Dendritic cell treated with granulocyte-macrophage colony-stimulating factor and Interleukin-4, amounts not matched to agents 40 ng/mL and 50 ng/mL, for 4 days (primary cell): ENCODE measurements at regions not wholly inside any gene's neighbourhood (a gene's known extent, or its start where the extent isn't known, plus 50 kb on each side); places are given as distances from the start of the nearest gene placed in this dataset.

ENCODE experiments used
- H3K27ac Mint-ChIP-seq: one replicate; pipeline ENCODE4 v1.8.0; 2022; ENCODE audit warnings: mild to moderate bottlenecking, mixed read lengths
- H3K27me3 Mint-ChIP-seq: one replicate; pipeline ENCODE4 v1.8.0; 2022; ENCODE audit warnings: mild to moderate bottlenecking, mixed read lengths
- H3K36me3 Mint-ChIP-seq: one replicate; pipeline ENCODE4 v1.8.0; 2022; ENCODE audit warnings: low read depth, mixed read lengths
- H3K4me1 Mint-ChIP-seq: one replicate; pipeline ENCODE4 v1.8.0; 2022; ENCODE audit warnings: low read depth, mixed read lengths
- H3K4me3 Mint-ChIP-seq: one replicate; pipeline ENCODE4 v1.8.0; 2022; ENCODE audit warnings: mild to moderate bottlenecking, moderate library complexity, mixed read lengths
- H3K9me3 Mint-ChIP-seq: one replicate; pipeline ENCODE4 v1.8.0; 2022; ENCODE audit warnings: mixed read lengths
- intact Hi-C: fragments of 100-400 bp; cut with micrococcal nuclease; formaldehyde crosslinking; loops from one replicate; pipeline ENCODE4 v1.15.0; 2022

DNA sequence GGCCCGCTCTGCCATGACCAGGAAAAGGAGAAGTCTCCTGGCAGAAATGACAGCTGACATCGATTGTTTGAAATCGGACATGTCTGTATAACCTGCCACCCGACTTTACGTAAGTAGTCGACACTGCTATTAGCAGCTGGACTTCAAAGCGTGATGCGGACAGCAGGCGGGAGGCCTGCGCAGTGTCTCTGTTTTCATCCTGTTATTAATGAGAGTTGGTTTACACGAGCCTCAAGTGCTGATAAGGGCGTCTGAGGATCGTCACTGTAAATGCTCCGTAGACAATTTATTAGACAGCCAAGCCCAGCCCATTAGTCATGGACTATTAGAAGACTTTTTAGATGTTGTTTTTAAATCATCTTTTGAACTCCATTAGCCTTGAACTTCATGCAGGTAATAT lies 328.3 kb downstream of the FOXL1 start:
- no peaks in the 10 kb centered on the region for H3K9me3 Mint-ChIP-seq
- H3K27me3 Mint-ChIP-seq: peaks cover 15% of the 10 kb centered on the region
- no peaks in the 10 kb centered on the region for H3K36me3 Mint-ChIP-seq
- intact Hi-C loops: no loop called here
- peaks cover 5% of the 10 kb centered on the region for H3K4me1 Mint-ChIP-seq
- no peak overlapping the region for H3K27ac Mint-ChIP-seq
- H3K4me3 Mint-ChIP-seq: no peak overlapping the region

DNA sequence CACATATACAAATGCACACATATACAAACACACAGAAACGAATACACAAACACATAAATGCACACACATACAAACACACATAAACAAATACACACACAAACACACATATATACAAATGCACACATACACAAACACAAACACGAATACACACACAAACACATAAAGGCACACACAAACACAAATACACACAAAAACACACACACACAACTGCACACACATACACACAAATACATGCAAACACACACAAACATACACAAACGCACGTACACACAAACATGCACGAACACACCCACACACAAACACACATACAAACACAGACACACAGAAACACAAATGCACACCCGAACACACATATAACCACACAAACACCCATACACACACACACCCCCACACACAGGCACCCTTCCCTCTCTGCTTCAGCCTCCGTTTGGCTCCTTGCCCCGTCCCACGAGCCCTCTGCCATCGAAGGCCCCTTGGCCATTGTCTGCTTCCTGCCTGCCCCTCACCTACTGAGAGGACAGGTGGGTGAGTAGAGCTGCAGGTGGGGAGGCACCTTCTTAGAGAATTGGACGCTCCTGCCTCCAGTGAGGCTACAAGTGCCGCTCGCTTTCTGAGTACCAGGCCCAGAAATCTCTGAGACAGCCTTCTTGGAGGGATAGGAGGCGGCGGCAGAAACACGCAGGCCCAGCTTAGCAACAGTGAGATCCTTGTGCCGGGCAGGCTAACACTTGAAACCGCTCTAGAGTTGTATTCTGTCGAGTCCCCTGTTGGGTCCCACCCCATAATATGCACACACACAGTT lies 331.2 kb downstream of the FOXL1 start:
- Mint-ChIP-seq H3K4me3 (no peak overlapping the region), H3K27me3 (peaks cover 11% of the 10 kb centered on the region), H3K36me3 (no peaks in the 10 kb centered on the region), H3K27ac (no peak overlapping the region), H3K9me3 (no peaks in the 10 kb centered on the region), H3K4me1 (peaks cover 5% of the 10 kb centered on the region)
- intact Hi-C loops: no loop called here

DNA sequence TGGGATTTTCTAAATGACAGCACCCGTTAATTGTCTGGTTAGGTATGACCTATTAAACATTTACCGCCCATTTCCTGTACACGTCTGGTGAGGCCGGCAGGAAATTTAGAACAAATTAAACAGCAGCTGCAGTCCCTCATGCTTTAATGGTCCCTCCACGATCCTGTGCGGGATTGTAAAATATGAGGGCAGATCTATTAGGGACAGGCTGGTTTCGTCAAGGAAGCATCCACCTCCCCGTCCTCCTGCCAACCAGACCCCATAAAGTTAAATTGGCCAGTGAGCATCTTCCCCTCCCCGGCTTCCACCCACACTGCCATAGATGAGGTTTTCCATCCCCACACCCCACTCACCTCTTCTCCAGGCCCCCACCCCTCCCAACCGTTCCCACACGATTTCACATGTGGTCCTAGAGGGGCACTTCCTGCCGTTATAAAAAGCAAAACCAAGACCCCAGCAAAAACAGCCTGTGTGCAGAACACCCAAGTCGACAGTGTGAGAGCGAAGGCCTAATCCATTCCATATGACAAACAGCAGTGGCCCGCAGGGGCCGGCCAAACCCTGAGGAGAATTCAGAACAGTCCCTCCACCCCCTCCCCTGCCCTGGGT lies 331.9 kb downstream of the FOXL1 start:
- no peak overlapping the region for H3K27ac Mint-ChIP-seq

DNA sequence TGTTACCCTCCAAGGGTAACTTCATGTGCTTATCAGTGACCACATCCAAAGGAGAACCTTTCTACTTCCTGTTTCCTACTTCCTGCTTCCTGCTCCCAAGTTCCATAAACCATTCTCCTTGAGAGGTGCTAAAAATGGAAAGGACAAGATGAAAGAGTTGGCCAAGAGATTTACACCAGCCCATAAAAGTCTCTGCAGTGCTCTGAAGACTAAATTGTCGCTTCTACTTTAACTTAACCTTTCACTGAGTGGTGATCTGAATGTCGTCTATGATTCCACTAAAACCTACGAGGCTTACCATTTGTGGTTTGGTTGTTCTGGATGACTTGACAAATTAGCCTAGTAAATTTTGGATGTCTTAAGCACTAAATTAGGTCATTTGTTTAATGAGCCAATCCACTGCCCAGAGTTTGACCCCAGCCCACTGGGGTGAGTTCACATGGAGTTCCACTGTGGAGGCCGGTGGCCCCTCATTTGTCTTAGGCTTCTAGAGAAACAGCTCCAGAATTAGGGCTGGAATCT lies 333.1 kb downstream of the FOXL1 start:
- no peak overlapping the region for H3K4me3 Mint-ChIP-seq
- no peaks in the 10 kb centered on the region for H3K9me3 Mint-ChIP-seq
- no peaks in the 10 kb centered on the region for H3K36me3 Mint-ChIP-seq
- intact Hi-C loops: no loop called here
- peaks cover 10% of the 10 kb centered on the region for H3K4me1 Mint-ChIP-seq
- H3K27ac Mint-ChIP-seq: no peak overlapping the region
- peaks cover 9% of the 10 kb centered on the region for H3K27me3 Mint-ChIP-seq

More for the DNA sequence above, 331.9 kb downstream of the FOXL1 start:
- H3K36me3 Mint-ChIP-seq: no peaks in the 10 kb centered on the region
- H3K4me3 Mint-ChIP-seq: no peak overlapping the region
- no peaks in the 10 kb centered on the region for H3K9me3 Mint-ChIP-seq
- intact Hi-C loops: no loop called here
- peaks cover 13% of the 10 kb centered on the region for H3K27me3 Mint-ChIP-seq
- H3K4me1 Mint-ChIP-seq: peaks cover 10% of the 10 kb centered on the region

DNA sequence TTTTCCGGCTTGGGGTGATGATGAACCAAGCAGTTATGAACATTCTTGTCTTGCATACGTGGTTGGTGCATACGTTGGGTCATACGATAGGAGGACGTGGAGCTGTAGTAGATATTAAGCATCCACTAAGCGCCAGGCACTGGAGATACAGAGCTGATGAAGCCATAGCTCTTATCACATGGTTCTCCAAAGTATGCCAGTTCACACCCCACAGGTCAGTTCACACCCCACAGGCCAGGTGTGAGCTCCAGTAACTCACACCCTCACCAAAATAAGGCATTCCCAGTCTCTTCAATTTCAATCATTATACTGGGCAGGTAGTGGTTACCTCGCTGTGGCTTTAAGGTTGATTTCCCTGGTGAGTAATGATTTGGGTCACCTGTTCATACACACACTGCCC lies 335.5 kb downstream of the FOXL1 start:
- H3K27ac Mint-ChIP-seq: no peak overlapping the region

DNA sequence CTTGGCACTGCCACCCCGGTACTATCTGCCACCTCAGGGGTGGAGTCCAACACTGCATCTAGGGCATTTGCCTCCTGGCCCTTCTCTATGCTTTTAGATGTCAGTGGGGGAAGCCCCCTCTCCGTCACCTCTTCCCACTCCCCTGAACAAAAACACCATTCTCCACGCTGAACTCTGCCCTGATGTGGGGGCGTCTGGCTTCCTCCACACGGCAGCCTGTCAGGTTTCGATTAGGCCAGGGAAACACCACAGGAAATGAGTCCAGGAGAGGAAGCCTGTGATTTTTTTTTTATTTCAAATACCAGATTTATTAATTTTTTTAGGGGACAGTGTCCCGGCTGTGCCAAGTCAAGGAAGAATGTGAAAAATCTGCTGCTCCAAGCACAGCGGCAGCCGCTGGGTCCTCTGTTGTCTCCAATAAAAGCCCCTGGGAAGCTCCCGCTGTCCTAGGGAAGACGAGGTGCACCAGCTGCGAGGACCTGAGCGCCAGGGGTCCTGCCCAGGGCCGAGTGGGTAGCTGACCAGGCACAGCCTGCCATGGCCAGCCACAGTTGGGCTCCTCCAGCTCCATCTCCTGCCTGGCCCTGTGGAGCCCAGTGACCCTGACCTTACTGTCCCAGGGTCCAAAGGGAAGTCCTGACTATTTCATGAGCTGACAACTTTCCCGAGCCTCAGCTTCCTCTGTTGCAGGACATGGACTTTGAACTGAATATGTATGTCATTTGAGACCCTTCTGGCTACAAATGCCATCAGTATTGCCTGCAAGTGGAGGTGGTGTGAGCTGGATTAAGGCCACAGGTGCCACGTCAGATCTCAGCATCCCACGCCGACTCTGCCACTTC lies 336.7 kb downstream of the FOXL1 start:
- intact Hi-C loops: no loop called here
- Mint-ChIP-seq H3K9me3 (no peaks in the 10 kb centered on the region), H3K4me1 (peaks cover 10% of the 10 kb centered on the region), H3K27ac (no peak overlapping the region), H3K36me3 (no peaks in the 10 kb centered on the region), H3K4me3 (no peak overlapping the region), H3K27me3 (peaks cover 19% of the 10 kb centered on the region)

More for the DNA sequence above, 335.5 kb downstream of the FOXL1 start:
- intact Hi-C loops: no loop called here
- Mint-ChIP-seq H3K4me3 (no peak overlapping the region), H3K4me1 (peaks cover 10% of the 10 kb centered on the region), H3K27me3 (peaks cover 8% of the 10 kb centered on the region), H3K36me3 (no peaks in the 10 kb centered on the region), H3K9me3 (no peaks in the 10 kb centered on the region)

DNA sequence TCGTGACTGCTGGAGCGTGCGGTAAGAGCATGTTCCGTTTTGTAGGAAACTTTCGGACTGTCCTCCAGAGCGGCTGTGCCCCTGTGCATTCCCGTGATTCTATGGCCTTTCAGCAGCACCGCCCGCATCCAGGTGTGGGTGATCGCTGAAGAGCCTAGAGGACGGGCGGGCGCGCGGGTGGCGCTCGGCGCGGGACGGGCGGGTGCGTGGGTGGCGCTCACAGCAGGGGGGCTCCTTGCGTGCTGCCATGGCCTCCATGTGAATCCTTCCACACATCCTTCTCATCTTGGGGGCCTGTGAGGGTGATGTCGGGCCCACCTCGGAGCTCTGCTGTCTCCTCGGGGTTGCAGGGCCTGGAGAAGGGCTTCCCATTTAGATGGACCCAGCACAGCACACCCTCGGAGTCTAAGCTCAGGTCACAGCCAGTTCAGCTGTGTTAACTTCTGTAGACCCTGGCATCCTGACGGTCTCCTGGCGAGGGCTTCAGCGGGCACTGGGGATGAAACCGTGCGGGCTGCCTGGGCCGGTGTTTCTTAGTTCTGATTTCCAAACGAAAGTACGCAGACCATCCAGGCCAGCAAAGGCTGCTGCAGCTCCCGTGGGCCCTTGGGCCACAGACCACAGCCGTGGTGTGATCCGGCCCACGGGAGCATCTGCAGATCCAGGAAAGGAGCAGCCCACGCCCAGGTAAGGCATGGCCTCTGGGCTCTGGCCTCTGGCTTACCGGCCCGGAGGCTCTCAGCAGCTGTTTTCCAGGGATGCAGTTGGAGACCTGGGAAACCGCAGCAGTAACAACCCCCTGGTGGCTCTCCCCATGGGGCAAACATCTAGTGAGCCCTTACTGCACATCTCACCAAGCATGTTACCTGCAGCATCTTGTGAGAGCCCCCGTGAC lies 339.4 kb downstream of the FOXL1 start:
- Mint-ChIP-seq H3K27ac (no peak overlapping the region), H3K27me3 (peaks cover 31% of the 10 kb centered on the region), H3K9me3 (no peaks in the 10 kb centered on the region), H3K36me3 (no peaks in the 10 kb centered on the region), H3K4me3 (no peak overlapping the region), H3K4me1 (peaks cover 5% of the 10 kb centered on the region)
- intact Hi-C loops: no loop called here

DNA sequence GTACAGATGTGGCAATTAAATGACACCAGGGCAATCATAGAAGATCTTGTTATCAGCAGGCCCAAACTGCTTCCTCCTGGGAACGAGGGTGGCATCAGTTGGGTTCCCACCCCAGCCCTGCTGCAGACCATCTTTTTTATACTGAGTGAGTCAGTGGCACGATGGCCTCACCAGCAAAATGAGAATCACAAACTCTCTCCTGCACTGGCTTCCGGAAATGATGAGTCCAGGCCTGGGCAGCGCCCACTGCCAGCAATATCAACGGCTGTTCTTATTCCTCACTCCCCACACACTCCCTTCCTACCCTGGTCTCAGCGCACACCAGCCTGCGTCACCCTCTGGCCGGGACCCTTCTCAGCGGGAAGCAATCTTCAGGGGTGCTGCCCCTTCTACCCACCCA lies 340.3 kb downstream of the FOXL1 start:
- Mint-ChIP-seq H3K4me1 (peaks cover 5% of the 10 kb centered on the region), H3K9me3 (no peaks in the 10 kb centered on the region), H3K27ac (no peak overlapping the region), H3K4me3 (no peak overlapping the region), H3K27me3 (peaks cover 37% of the 10 kb centered on the region), H3K36me3 (no peaks in the 10 kb centered on the region)
- intact Hi-C loops: no loop called here

DNA sequence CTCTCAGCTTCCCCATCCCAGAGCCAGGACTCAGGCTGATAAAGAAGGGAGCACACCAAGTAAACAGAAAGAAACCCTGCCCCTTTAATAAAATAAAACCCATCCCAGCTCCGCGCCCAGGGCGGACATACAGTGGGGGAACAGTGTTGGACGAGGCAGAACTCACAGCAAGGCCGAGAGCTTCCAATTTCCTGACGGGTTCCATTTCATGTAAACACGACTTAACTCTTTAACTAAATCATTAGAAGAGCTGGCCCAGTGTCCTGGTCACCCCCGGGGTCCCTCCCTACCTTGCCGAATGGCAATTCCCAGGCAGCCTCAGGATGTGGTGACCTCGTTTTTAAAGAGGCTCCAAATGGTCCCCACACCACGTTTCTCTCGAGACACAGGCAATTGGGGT lies 340.7 kb downstream of the FOXL1 start:
- Mint-ChIP-seq H3K4me1 (peaks cover 5% of the 10 kb centered on the region), H3K4me3 (no peak overlapping the region), H3K27me3 (peaks cover 42% of the 10 kb centered on the region), H3K9me3 (no peaks in the 10 kb centered on the region), H3K36me3 (no peaks in the 10 kb centered on the region), H3K27ac (no peak overlapping the region)
- intact Hi-C loops: no loop called here

DNA sequence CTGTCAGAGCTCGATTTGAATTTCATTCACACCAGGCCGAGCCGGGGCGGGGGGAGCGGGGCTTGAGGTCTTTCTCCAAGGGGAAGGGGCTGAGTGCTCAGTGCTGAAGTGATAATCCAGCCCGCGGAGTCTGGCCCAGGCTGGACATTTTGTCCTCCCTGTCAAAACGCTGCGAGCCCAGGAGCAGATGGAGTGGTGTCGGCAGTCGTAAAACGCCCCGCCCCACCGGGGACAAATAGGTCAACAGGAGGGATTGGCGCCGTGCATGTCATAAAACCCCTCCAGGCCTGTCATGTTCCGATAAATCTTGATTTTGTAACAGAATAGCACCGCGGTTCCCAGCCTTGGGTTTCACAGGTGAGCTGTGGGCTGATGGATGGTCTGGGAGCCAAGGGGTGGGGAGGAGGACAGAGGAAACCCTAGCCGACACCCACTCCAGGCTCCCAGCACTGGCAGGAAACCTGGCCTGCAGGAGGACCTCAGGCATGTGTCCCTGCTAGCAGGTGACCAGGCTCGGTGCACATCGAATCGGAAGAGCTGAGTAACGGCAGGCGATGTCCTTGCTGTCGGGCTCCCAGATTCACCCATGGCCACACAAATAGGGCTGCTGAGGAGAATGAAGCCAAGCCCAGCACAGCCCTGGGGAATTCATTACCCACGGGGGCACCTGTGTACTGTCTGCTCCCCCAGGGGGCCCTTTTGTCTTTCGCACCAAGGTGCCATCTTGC lies 341.4 kb downstream of the FOXL1 start:
- Mint-ChIP-seq H3K27me3 (peaks cover 47% of the 10 kb centered on the region), H3K27ac (no peak overlapping the region), H3K4me3 (no peak overlapping the region), H3K9me3 (no peaks in the 10 kb centered on the region), H3K36me3 (no peaks in the 10 kb centered on the region), H3K4me1 (peaks cover 3% of the 10 kb centered on the region)
- intact Hi-C loops: no loop called here

DNA sequence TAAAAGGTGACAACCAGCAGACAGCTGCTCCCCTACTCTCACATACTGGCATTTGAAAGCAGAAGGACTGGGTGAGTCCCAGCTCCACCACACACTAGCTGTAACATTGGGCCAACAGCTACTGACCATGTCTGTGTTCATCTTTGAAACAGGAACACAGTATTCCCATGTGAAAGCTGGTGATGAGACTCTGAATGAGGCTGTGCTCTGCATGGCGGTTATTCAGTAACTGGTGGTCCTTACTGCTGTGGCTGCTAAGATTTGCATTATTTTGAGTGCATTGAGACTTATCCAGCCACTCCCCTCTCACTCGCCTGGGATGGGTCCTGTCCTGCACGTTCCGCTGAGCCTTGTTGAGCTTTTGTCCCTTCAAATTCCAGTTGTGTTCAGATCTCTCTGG lies 342.9 kb downstream of the FOXL1 start:
- H3K4me3 Mint-ChIP-seq: no peak overlapping the region
- no peaks in the 10 kb centered on the region for H3K4me1 Mint-ChIP-seq
- no peak overlapping the region for H3K27ac Mint-ChIP-seq
- no peaks in the 10 kb centered on the region for H3K36me3 Mint-ChIP-seq
- no peaks in the 10 kb centered on the region for H3K9me3 Mint-ChIP-seq
- intact Hi-C loops: no loop called here
- H3K27me3 Mint-ChIP-seq: peaks cover 61% of the 10 kb centered on the region

DNA sequence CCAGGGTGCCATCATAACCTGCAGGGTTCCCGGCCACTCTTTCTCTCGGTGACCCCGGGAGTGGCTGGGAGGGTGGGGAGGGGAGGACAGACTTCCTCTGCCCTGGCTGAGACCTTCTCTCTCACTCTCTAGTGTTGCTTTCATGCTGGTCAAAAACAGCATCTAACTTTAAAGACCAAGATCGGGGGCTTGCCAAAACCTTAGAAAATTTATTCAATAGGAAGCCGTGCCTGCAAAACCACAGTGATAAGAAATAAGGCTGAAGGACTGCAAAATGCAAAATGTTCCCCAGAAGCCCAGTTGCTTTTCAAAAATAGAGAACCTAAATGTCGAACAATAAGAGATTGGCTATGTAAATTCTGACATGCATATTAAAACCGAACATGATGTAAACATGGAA lies 344.0 kb downstream of the FOXL1 start:
- no peak overlapping the region for H3K27ac Mint-ChIP-seq
- intact Hi-C loops: no loop called here
- H3K9me3 Mint-ChIP-seq: no peaks in the 10 kb centered on the region
- H3K27me3 Mint-ChIP-seq: peaks cover 66% of the 10 kb centered on the region
- no peaks in the 10 kb centered on the region for H3K4me1 Mint-ChIP-seq
- H3K36me3 Mint-ChIP-seq: no peaks in the 10 kb centered on the region
- H3K4me3 Mint-ChIP-seq: no peak overlapping the region

DNA sequence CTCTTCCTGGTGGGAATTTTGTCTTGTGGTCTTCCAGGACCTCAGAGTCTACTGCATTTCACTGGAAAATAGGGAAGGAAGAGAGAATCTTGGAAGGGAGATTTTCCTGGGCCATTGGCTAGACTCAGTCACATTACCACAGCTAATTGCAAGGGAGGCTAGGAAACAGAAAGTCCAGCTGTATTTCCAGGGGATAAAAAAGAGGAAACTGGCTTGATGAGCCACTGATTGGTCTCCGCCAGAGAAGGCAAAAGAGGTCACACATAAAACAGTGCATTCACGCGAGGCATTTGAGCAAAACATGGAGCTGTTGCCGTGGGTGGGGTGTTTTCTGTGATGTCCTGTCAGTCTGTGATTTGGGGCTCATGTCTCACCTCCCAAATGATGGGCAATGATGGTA lies 345.3 kb downstream of the FOXL1 start:
- Mint-ChIP-seq H3K27ac (no peak overlapping the region), H3K4me3 (no peak overlapping the region), H3K9me3 (no peaks in the 10 kb centered on the region), H3K36me3 (no peaks in the 10 kb centered on the region), H3K27me3 (peaks cover 66% of the 10 kb centered on the region), H3K4me1 (no peaks in the 10 kb centered on the region)
- intact Hi-C loops: no loop called here
